ENCODE measurements at regions not wholly inside any gene's neighbourhood (a gene's known extent, or its start where the extent isn't known, plus 50 kb on each side); places are given as distances from the start of the nearest gene placed in this dataset.

DNA sequence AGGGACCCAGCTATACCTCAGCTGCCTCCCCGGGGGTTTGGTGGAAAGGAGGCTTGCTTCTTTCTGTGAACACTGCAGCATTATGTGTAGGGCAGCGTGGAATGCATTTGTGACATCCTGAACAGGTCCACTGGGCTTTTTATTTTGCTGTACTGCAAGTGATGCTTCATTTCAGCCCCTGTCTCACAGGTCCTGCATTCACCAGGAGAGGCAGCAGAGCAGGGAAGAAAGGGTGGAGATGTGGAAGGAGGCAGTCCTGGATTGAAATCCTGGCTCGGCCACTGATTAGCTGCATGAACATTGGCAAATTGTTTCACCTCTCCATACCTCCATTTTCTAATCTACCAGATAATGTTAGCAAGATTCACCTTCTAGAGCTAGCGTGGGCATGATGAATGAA, 77.9 kb upstream of the ZBTB18 start:
- TF ChIP-seq TAF1 (IDR thresholded peaks at IDR 0.05; ENCODE audit: low read depth) (no peak), TEAD4 (IDR thresholded peaks at IDR 0.05) (no peak), CREB1 (IDR thresholded peaks at IDR 0.05; ENCODE audit: low read depth) (no peak), FOXM1 (IDR thresholded peaks at IDR 0.05; ENCODE audit: borderline replicate concordance, low read depth) (no peak), YY1 (IDR thresholded peaks at IDR 0.05; ENCODE audit: low read depth) (no peak), RAD21 (IDR thresholded peaks at IDR 0.05; ENCODE audit: low read depth) (no peak), EGR1 (IDR thresholded peaks at IDR 0.05) (no peak)
- TF ChIP-seq, protein P1, sequence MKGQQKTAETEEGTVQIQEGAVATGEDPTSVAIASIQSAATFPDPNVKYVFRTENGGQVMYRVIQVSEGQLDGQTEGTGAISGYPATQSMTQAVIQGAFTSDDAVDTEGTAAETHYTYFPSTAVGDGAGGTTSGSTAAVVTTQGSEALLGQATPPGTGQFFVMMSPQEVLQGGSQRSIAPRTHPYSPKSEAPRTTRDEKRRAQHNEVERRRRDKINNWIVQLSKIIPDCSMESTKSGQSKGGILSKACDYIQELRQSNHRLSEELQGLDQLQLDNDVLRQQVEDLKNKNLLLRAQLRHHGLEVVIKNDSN (IDR thresholded peaks at IDR 0.05), result no peak
- TF ChIP-seq, protein P2, sequence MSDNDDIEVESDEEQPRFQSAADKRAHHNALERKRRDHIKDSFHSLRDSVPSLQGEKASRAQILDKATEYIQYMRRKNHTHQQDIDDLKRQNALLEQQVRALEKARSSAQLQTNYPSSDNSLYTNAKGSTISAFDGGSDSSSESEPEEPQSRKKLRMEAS (IDR thresholded peaks at IDR 0.05), result no peak

DNA sequence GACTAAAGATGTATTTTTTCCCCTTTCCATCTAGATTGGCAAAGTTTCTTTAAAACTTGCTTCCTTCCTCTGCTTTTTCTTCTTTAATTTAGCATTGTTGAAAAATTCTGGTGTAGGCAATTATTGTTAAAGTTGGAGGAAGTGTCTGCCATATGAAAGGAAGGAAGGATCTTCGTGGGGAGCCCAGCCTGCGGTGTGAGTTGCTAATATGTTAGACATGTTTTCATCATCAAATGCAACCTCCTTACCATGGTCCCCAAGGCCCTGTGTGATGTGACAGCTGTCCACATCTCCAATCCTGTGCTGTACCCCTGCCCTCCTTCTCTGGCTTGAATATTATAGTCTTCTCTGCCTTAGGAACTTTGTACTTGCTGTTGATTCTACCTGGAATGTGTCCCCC, 81.0 kb upstream of the ZBTB18 start:
- TF ChIP-seq RAD21 (IDR thresholded peaks at IDR 0.05; ENCODE audit: low read depth), result no peak
- no peak for TF ChIP-seq TAF1 (IDR thresholded peaks at IDR 0.05; ENCODE audit: low read depth)
- no peak for TF ChIP-seq CEBPB (IDR thresholded peaks at IDR 0.05)
- TF ChIP-seq, protein P2 (IDR thresholded peaks at IDR 0.05), result no peak
- no peak for TF ChIP-seq FOXM1 (IDR thresholded peaks at IDR 0.05; ENCODE audit: borderline replicate concordance, low read depth)
- TF ChIP-seq TCF12 (IDR thresholded peaks at IDR 0.05; ENCODE audit: low read depth), result no peak
- TF ChIP-seq CREB1 (IDR thresholded peaks at IDR 0.05; ENCODE audit: low read depth), result no peak
- TF ChIP-seq NFIC (IDR thresholded peaks at IDR 0.05), result no peak
- no peak for TF ChIP-seq EGR1 (IDR thresholded peaks at IDR 0.05)
- no peak for TF ChIP-seq EP300 (IDR thresholded peaks at IDR 0.05; ENCODE audit: borderline replicate concordance)
- no peak for TF ChIP-seq ZBTB7A (IDR thresholded peaks at IDR 0.05; ENCODE audit: low read depth)
- TF ChIP-seq, protein P1 (IDR thresholded peaks at IDR 0.05), result no peak

DNA sequence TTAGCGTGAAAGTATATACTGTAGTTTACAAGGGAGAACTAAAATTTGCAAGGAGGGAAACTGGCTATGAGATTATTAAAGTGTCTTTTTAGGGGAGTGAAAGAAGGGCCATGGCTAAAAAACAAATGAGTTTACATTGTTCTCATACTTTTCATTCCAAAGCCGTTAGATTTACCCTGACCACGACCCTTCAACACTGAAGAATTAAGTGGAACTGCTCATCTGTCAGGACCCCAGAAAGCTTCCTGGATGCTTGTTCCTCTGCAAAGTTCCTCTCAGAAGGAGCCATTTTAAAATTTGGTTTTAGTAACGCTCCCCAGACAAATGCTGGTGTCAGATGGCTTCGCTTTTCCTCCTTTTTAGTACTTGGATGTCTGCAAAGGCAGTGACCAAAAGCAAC, 82.7 kb upstream of the ZBTB18 start:
- TF ChIP-seq, protein P3, sequence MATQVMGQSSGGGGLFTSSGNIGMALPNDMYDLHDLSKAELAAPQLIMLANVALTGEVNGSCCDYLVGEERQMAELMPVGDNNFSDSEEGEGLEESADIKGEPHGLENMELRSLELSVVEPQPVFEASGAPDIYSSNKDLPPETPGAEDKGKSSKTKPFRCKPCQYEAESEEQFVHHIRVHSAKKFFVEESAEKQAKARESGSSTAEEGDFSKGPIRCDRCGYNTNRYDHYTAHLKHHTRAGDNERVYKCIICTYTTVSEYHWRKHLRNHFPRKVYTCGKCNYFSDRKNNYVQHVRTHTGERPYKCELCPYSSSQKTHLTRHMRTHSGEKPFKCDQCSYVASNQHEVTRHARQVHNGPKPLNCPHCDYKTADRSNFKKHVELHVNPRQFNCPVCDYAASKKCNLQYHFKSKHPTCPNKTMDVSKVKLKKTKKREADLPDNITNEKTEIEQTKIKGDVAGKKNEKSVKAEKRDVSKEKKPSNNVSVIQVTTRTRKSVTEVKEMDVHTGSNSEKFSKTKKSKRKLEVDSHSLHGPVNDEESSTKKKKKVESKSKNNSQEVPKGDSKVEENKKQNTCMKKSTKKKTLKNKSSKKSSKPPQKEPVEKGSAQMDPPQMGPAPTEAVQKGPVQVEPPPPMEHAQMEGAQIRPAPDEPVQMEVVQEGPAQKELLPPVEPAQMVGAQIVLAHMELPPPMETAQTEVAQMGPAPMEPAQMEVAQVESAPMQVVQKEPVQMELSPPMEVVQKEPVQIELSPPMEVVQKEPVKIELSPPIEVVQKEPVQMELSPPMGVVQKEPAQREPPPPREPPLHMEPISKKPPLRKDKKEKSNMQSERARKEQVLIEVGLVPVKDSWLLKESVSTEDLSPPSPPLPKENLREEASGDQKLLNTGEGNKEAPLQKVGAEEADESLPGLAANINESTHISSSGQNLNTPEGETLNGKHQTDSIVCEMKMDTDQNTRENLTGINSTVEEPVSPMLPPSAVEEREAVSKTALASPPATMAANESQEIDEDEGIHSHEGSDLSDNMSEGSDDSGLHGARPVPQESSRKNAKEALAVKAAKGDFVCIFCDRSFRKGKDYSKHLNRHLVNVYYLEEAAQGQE (IDR thresholded peaks at IDR 0.05; ENCODE audit: low read depth), result no peak
- TF ChIP-seq, protein P1 (IDR thresholded peaks at IDR 0.05), result no peak
- TF ChIP-seq EP300 (IDR thresholded peaks at IDR 0.05; ENCODE audit: borderline replicate concordance) (no peak), TCF12 (IDR thresholded peaks at IDR 0.05; ENCODE audit: low read depth) (no peak), TAF1 (IDR thresholded peaks at IDR 0.05; ENCODE audit: low read depth) (no peak), TEAD4 (IDR thresholded peaks at IDR 0.05) (no peak), ZBTB7A (IDR thresholded peaks at IDR 0.05; ENCODE audit: low read depth) (no peak), CREB1 (IDR thresholded peaks at IDR 0.05; ENCODE audit: low read depth) (no peak), EGR1 (IDR thresholded peaks at IDR 0.05) (no peak), NFIC (IDR thresholded peaks at IDR 0.05) (no peak), FOXM1 (IDR thresholded peaks at IDR 0.05; ENCODE audit: borderline replicate concordance, low read depth) (no peak), RAD21 (IDR thresholded peaks at IDR 0.05; ENCODE audit: low read depth) (no peak), CEBPB (IDR thresholded peaks at IDR 0.05) (no peak), YY1 (IDR thresholded peaks at IDR 0.05; ENCODE audit: low read depth) (no peak)
- TF ChIP-seq, protein P2 (IDR thresholded peaks at IDR 0.05), result no peak

DNA sequence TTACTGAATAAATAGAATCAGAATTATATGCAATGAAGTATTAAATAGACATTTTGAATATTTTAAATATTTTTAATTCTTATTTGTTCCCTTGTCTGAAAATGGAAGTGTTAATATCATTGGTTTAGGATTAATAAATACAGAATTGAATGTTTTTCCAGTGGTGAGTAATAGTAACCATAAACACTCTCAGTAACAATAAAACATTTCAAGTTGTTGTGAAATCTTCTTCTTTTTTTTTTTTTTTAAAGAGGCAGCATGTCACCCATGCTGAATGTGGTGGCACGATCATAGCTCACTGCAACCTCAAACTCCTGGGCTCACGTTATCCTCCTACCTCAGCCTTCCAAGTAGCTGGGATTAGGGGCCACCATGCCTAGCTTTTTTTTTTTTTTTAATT, 86.2 kb upstream of the ZBTB18 start:
- no peak for TF ChIP-seq TAF1 (IDR thresholded peaks at IDR 0.05; ENCODE audit: low read depth)
- no peak for TF ChIP-seq CEBPB (IDR thresholded peaks at IDR 0.05)
- no peak for TF ChIP-seq TEAD4 (IDR thresholded peaks at IDR 0.05)
- no peak for TF ChIP-seq EP300 (IDR thresholded peaks at IDR 0.05; ENCODE audit: borderline replicate concordance)
- no peak for TF ChIP-seq EGR1 (IDR thresholded peaks at IDR 0.05)
- TF ChIP-seq CREB1 (IDR thresholded peaks at IDR 0.05; ENCODE audit: low read depth), result no peak
- no peak for TF ChIP-seq RAD21 (IDR thresholded peaks at IDR 0.05; ENCODE audit: low read depth)
- no peak for TF ChIP-seq ZBTB7A (IDR thresholded peaks at IDR 0.05; ENCODE audit: low read depth)
- no peak for TF ChIP-seq TCF12 (IDR thresholded peaks at IDR 0.05; ENCODE audit: low read depth)
- TF ChIP-seq, protein P2 (IDR thresholded peaks at IDR 0.05), result no peak
- TF ChIP-seq, protein P3 (IDR thresholded peaks at IDR 0.05; ENCODE audit: low read depth), result no peak
- TF ChIP-seq FOXM1 (IDR thresholded peaks at IDR 0.05; ENCODE audit: borderline replicate concordance, low read depth), result no peak
- TF ChIP-seq, protein P1 (IDR thresholded peaks at IDR 0.05), result no peak

Data from Ishikawa (cell line).